ENCODE measurements at regions not wholly inside any gene's neighbourhood (a gene's known extent, or its start where the extent isn't known, plus 50 kb on each side); places are given as distances from the start of the nearest gene placed in this dataset.

DNA sequence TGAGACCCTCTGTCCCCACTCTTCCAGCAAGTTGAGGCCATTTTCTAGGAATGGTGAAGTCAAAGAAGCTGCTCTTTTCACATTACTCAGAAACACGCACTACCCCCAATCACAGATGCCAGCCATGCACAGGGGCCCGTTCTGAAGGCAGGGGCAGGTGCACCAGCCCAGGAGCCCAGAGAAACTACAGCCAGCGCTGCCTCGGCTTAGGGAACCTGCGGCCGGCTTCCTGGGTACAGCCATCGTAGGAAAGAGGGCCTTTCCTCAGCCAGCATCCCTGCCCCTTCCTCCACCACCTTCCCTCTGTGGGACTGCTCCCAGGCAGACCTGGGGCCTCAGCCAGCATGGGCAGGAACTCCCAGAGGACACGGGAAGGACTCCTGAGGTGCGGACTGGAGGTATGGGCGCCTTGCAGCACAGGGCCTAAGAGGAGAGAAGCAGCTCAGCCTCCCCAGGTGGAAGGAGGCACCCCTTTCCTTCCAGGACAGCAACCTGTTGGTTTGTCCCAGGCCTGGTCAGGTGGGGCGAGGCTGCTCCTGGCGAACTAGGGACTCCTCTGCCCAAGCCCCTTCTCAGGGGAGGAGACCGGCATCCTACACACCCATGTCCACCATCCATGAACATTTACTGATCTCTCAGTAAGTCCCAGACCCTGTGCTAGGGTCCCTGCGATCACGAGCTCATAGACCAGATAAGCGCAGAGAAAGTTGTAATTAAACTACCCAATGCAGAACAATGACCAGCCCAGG is 99.0 kb upstream of the ID2 start:
- Mint-ChIP-seq H3K4me1 (peaks cover 2 to 18% (median 9%) of the 10 kb centered on the region in 4 donors), H3K27ac (no peak overlapping the region), H3K4me3 (peak overlapping the region in 1 of 4 donors; percentile 21), H3K27me3 (no peaks in the 10 kb centered on the region), H3K9me3 (no peaks in the 10 kb centered on the region), H3K36me3 (no peaks in the 10 kb centered on the region)
- Histone ChIP-seq H3K27me3 (ENCODE audit: control insufficient read depth, insufficient read depth, low read length) (no peaks in the 10 kb centered on the region), H3K36me3 (ENCODE audit: control insufficient read depth, insufficient read depth, low read length) (no peaks in the 10 kb centered on the region), H3K27ac (ENCODE audit: insufficient read depth, low read length, poor library complexity, severe bottlenecking) (no peak overlapping the region), H3K4me3 (ENCODE audit: low read depth, low read length) (no peak overlapping the region), H3K4me1 (ENCODE audit: control insufficient read depth, insufficient read depth, low read length, poor library complexity, severe bottlenecking) (peaks cover 8% of the 10 kb centered on the region), H3K9me3 (ENCODE audit: control insufficient read depth in 2 of 2, low read length in 2 of 2) (no peaks in the 10 kb centered on the region)
- ATAC-seq (ENCODE audit: low read depth in 2 of 2), result no peak
- no peak for DNase-seq

DNA sequence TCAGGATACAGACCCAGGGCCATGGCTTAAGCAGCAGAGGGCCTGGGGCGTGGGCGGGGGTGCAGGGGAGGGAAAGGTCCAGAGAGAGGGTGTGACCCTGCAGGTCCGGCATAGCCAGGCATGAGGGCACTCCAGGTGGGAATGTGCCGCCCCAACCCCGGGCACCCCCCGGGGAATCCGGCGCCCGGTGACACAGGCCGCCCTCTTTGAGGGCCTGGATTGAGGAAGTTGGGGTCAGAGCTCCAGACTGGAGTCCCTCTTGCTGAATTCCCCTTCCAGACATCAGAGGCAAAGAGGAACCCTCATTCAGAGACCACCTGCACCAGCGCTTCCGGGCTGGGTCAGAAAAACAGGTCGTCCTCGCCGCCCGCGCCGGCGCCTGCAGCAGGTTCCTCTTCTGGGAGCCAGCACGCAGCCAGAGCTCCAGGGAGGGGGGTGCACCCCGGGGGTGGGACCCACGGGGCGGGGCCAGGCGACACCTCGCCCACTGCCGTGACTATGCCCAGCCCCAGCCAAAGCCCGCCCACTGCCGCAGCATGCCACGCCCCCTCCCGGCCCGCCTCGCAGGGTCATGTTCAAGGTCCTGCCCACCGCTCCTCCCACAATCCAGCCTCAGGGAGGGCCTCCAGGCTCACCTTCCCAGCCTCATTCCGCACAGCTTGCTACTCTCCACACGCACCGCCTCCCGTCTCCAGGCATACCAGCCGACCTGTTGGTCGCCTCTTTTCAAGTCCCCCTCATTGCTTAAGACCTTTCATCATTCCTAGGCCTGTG is 98.3 kb upstream of the ID2 start:
- H3K27ac Mint-ChIP-seq, result peak overlapping the region in 2 of 3 donors; percentile 39 to 77
- Histone ChIP-seq H3K4me3 (ENCODE audit: low read depth, low read length) (no peak overlapping the region), H3K9me3 (ENCODE audit: control insufficient read depth in 2 of 2, low read length in 2 of 2) (no peaks in the 10 kb centered on the region), H3K27ac (ENCODE audit: insufficient read depth, low read length, poor library complexity, severe bottlenecking) (no peak overlapping the region), H3K27me3 (ENCODE audit: control insufficient read depth, insufficient read depth, low read length) (no peaks in the 10 kb centered on the region), H3K36me3 (ENCODE audit: control insufficient read depth, insufficient read depth, low read length) (no peaks in the 10 kb centered on the region), H3K4me1 (ENCODE audit: control insufficient read depth, insufficient read depth, low read length, poor library complexity, severe bottlenecking) (peaks cover 8% of the 10 kb centered on the region)
- peak overlapping the region in 1 of 4 donors; percentile 44 for H3K4me3 Mint-ChIP-seq
- H3K9me3 Mint-ChIP-seq, result no peaks in the 10 kb centered on the region
- no peaks in the 10 kb centered on the region for H3K27me3 Mint-ChIP-seq
- DNase-seq (peak; percentile 16 to 69 (median 38)), ATAC-seq (ENCODE audit: low read depth in 2 of 2) (peak; percentile 71 to 75)
- H3K36me3 Mint-ChIP-seq, result no peaks in the 10 kb centered on the region
- H3K4me1 Mint-ChIP-seq, result peaks cover 4 to 23% (median 12%) of the 10 kb centered on the region in 4 donors

DNA sequence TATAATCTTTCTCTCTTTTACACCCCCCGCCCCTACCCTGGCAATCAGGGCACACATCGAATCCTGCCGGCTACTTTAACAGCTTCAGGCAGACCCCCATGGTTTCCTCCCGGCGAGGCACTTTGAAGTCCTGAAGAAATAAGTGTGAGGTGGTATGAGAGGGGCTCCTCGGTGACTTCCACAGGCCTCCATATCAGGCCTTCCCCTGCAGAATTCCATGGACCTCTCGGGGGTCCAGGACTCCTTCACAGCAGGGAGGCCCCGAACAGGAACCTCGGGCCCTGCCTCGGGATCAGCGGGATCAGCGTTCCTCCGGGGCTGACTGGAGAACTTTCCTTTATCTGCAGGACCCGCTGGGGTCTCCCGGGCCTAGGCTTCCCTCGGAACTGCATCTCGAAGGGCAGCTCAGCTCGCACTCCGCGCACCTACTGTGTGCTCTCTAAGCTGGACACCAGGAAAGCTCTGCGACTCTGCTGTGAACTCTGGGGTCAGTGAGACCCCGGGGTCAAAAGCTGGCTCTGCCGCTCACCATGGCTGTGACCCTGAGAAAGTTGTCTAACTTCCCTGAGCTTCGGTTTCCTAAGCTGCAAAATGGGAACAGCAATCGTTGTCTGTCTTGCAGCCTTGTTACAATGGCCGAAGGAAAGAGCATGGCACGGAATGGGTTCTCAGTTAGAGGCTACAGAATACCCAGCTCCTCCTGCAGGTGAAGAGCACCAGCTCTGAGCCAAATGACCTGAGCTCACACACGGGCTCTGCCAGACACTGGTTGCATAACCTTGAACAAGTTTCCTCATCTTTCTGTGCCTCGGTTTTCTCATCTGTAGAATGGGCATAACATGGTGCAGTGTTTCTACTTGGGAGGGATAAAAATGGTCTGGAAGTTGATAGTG is 97.4 kb upstream of the ID2 start:
- Mint-ChIP-seq H3K4me3 (peak overlapping the region in 1 of 4 donors; percentile 44), H3K4me1 (peaks cover 5 to 23% (median 14%) of the 10 kb centered on the region in 4 donors), H3K27ac (peak overlapping the region in 2 of 3 donors; percentile 39 to 77), H3K36me3 (no peaks in the 10 kb centered on the region), H3K9me3 (peaks cover 0 to 2% (median 0%) of the 10 kb centered on the region in 7 donors), H3K27me3 (peaks cover 6% of the 10 kb centered on the region)
- Histone ChIP-seq H3K9me3 (ENCODE audit: control insufficient read depth in 2 of 2, low read length in 2 of 2) (no peaks in the 10 kb centered on the region), H3K36me3 (ENCODE audit: control insufficient read depth, insufficient read depth, low read length) (no peaks in the 10 kb centered on the region), H3K4me1 (ENCODE audit: control insufficient read depth, insufficient read depth, low read length, poor library complexity, severe bottlenecking) (peaks cover 8% of the 10 kb centered on the region), H3K4me3 (ENCODE audit: low read depth, low read length) (no peak overlapping the region), H3K27me3 (ENCODE audit: control insufficient read depth, insufficient read depth, low read length) (no peaks in the 10 kb centered on the region), H3K27ac (ENCODE audit: insufficient read depth, low read length, poor library complexity, severe bottlenecking) (no peak overlapping the region)
- DNase-seq, result no peak
- no peak for ATAC-seq (ENCODE audit: low read depth in 2 of 2)

DNA sequence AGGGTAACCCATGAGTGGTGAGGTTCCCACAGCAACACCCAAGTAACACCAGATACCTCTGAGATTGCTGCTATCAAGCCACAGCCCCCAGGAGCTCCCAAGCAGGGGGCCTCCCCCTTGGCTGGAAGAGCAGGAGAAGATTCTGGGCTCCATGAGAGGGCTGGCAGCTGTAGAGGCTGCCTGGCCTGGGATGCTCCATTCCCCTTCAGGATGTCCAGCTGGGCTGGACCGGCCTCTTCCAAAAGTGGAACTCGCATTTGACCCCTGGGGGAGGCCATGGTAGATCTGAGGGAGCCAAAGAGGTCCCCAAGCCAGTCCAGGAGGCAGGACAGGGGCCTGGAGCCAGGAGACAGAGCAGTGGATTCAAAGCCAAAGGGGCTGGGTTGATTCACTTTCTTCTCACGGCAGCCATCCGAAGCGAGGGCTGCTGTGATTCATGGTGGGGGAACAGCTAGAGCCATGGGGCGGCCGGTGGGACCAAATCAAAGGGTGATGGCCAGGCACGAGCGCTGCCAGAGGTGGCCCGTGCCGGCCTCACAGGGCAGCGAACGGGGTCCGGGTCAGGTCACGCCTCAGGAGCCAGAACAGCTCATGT is 95.3 kb upstream of the ID2 start:
- H3K9me3 ChIP-seq (ENCODE audit: control insufficient read depth in 2 of 2, low read length in 2 of 2), result no peaks in the 10 kb centered on the region
- H3K36me3 ChIP-seq (ENCODE audit: control insufficient read depth, insufficient read depth, low read length), result no peaks in the 10 kb centered on the region
- Mint-ChIP-seq H3K4me3 (no peak overlapping the region), H3K27me3 (peaks cover 6% of the 10 kb centered on the region), H3K36me3 (no peaks in the 10 kb centered on the region), H3K27ac (no peak overlapping the region), H3K9me3 (peaks cover 0 to 2% (median 0%) of the 10 kb centered on the region in 7 donors), H3K4me1 (peaks cover 5 to 22% (median 11%) of the 10 kb centered on the region in 4 donors)
- no peak overlapping the region for H3K4me3 ChIP-seq (ENCODE audit: low read depth, low read length)
- peaks cover 8% of the 10 kb centered on the region for H3K4me1 ChIP-seq (ENCODE audit: control insufficient read depth, insufficient read depth, low read length, poor library complexity, severe bottlenecking)
- no peak for DNase-seq
- H3K27ac ChIP-seq (ENCODE audit: insufficient read depth, low read length, poor library complexity, severe bottlenecking), result no peak overlapping the region
- ATAC-seq (ENCODE audit: low read depth in 2 of 2), result no peak
- no peaks in the 10 kb centered on the region for H3K27me3 ChIP-seq (ENCODE audit: control insufficient read depth, insufficient read depth, low read length)

DNA sequence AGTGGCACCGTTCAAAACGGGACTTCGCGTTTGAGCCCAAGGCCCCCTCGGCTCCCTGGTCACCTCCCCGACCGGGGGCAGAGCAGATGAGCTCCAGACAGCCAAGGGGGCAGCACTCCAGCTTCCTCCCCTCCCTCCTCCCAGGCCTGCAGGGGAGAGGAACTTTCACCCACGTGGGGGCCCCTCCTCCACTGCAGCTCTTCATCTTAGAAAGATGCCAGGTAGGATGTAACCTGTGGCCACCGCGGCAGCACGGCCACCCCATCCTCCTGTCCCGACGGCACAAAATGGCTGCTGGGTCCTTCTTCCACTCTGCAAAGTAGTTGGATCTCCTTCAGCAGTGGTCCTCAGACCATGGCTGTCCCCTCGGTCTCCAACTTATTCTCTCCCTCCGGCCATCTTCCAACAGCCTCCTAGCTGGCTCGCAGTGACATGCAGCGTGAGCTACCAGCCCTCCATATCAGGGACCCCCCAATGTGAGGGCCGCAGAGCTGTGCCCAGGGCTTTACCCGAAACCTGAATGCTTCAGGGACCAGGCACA is 94.5 kb upstream of the ID2 start:
- H3K4me1 ChIP-seq (ENCODE audit: control insufficient read depth, insufficient read depth, low read length, poor library complexity, severe bottlenecking), result peaks cover 8% of the 10 kb centered on the region
- Mint-ChIP-seq H3K9me3 (peaks cover 0 to 2% (median 0%) of the 10 kb centered on the region in 7 donors), H3K4me3 (no peak overlapping the region), H3K27ac (no peak overlapping the region), H3K4me1 (peaks cover 5 to 22% (median 11%) of the 10 kb centered on the region in 4 donors), H3K36me3 (no peaks in the 10 kb centered on the region), H3K27me3 (peaks cover 8% of the 10 kb centered on the region)
- no peaks in the 10 kb centered on the region for H3K9me3 ChIP-seq (ENCODE audit: control insufficient read depth in 2 of 2, low read length in 2 of 2)
- no peaks in the 10 kb centered on the region for H3K36me3 ChIP-seq (ENCODE audit: control insufficient read depth, insufficient read depth, low read length)
- no peak for DNase-seq
- no peak overlapping the region for H3K4me3 ChIP-seq (ENCODE audit: low read depth, low read length)
- H3K27me3 ChIP-seq (ENCODE audit: control insufficient read depth, insufficient read depth, low read length), result no peaks in the 10 kb centered on the region
- H3K27ac ChIP-seq (ENCODE audit: insufficient read depth, low read length, poor library complexity, severe bottlenecking), result no peak overlapping the region
- ATAC-seq (ENCODE audit: low read depth in 2 of 2), result no peak

DNA sequence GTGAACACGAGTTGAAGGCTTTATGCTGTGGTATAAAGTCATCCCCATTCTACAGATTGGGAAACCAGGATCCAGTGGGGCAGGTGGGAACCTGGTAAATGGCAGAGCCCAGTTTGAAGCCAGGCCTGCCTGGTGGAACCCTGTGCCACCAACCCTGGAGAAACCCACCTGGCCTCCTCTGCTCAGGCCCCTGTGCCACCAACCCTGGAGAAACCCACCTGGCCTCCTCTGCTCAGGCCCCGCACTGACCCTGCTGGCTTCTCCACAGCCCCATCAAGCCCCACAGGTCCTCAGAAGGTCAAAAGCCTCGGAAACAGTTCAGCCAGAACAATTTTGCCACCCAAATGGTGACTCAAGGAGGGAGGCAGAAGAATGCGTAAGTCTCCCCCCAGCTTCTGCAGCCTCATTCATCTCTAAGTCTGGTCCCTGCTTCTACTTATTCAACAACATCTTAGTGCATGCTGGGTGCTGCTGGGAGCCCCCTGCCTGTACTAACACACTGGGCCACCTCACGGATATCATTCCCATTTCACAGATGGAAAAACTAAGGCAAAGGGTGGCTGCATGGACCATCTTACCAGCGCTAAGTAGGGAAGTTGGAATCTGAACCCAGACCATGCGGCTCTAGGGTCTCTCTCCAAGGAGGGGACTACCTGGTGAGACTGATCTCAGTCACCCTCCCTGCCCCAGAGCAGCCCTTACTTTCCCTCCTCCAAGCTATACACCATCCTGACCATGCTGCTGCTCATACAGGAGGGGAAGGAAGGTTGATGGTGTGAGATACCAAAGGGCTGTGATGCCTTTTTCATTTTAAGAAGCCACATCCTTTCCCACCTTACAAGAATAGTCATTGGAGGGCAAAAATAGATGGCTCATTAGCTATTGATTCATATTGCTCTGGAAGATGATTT is 93.7 kb upstream of the ID2 start:
- DNase-seq (no peak), ATAC-seq (ENCODE audit: low read depth in 2 of 2) (no peak)
- peak overlapping the region in 1 of 3 donors; percentile 63 for H3K27ac Mint-ChIP-seq
- no peaks in the 10 kb centered on the region for H3K36me3 ChIP-seq (ENCODE audit: control insufficient read depth, insufficient read depth, low read length)
- H3K27me3 ChIP-seq (ENCODE audit: control insufficient read depth, insufficient read depth, low read length), result no peaks in the 10 kb centered on the region
- H3K4me1 Mint-ChIP-seq, result peaks cover 5 to 22% (median 11%) of the 10 kb centered on the region in 4 donors
- H3K27ac ChIP-seq (ENCODE audit: insufficient read depth, low read length, poor library complexity, severe bottlenecking), result no peak overlapping the region
- peaks cover 11% of the 10 kb centered on the region for H3K27me3 Mint-ChIP-seq
- no peaks in the 10 kb centered on the region for H3K9me3 ChIP-seq (ENCODE audit: control insufficient read depth in 2 of 2, low read length in 2 of 2)
- peaks cover 0 to 2% (median 0%) of the 10 kb centered on the region in 7 donors for H3K9me3 Mint-ChIP-seq
- H3K4me1 ChIP-seq (ENCODE audit: control insufficient read depth, insufficient read depth, low read length, poor library complexity, severe bottlenecking), result peaks cover 8% of the 10 kb centered on the region
- peak overlapping the region in 1 of 4 donors; percentile 19 for H3K4me3 Mint-ChIP-seq
- no peak overlapping the region for H3K4me3 ChIP-seq (ENCODE audit: low read depth, low read length)
- no peaks in the 10 kb centered on the region for H3K36me3 Mint-ChIP-seq
